CD14-positive monocyte (primary cell): ENCODE measurements at regions not wholly inside any gene's neighbourhood (a gene's known extent, or its start where the extent isn't known, plus 50 kb on each side); places are given as distances from the start of the nearest gene placed in this dataset.

ENCODE experiments used
- DNase-seq, 3 donors: peaks; one replicate each; pipeline ENCODE4 v3.0.0-alpha.2; 2011 to 2022
- H2AFZ ChIP-seq: 2 replicates; pipeline ENCODE4 v1.6.0; 2012; ENCODE audit warnings: mild to moderate bottlenecking, low read depth, low read length, inconsistent platforms; ENCODE audit not compliant: insufficient read depth, poor library complexity, severe bottlenecking
- H3K27ac ChIP-seq, 2 donors: 1 replicate in 1 of 2; 2 replicates in 1 of 2; pipeline ENCODE4 v1.5.1; 2012 to 2013; ENCODE audit warnings: low read length in 2 of 2, control low read depth in 1 of 2, inconsistent platforms in 1 of 2, low read depth in 1 of 2, mild to moderate bottlenecking in 1 of 2
- H3K27me3 ChIP-seq, 2 donors: one replicate each; pipeline versions ENCODE4 v1.6.0 to v1.6.1; 2011 to 2013; ENCODE audit warnings: low read length in 2 of 2; ENCODE audit not compliant: control insufficient read depth in 2 of 2, insufficient read depth in 2 of 2
- H3K36me3 ChIP-seq, 2 donors: replicated peaks in 1 of 2; 1 replicate in 1 of 2; 2 replicates in 1 of 2; pipeline versions ENCODE4 v1.5.1 to v1.6.1; 2012 to 2013; ENCODE audit warnings: low read length in 2 of 2, control low read depth in 1 of 2, inconsistent platforms in 1 of 2, mild to moderate bottlenecking in 1 of 2; ENCODE audit not compliant: insufficient read depth in 2 of 2, control insufficient read depth in 1 of 2
- H3K4me1 ChIP-seq, 2 donors: 1 replicate in 1 of 2; 2 replicates in 1 of 2; pipeline versions ENCODE4 v1.5.1 to v1.6.1; 2012 to 2013; ENCODE audit warnings: low read length in 2 of 2, control low read depth in 1 of 2, inconsistent platforms in 1 of 2, mild to moderate bottlenecking in 1 of 2, moderate library complexity in 1 of 2; ENCODE audit not compliant: insufficient read depth in 2 of 2, control insufficient read depth in 1 of 2
- H3K4me2 ChIP-seq: replicated peaks from 2 replicates; pipeline ENCODE3; 2012; ENCODE audit warnings: low read length, moderate library complexity, mild to moderate bottlenecking; ENCODE audit not compliant: poor library complexity, severe bottlenecking; ENCODE audit errors: extremely low read depth
- H3K4me3 ChIP-seq, 3 experiments: fragments of 200-600 bp in 1 of 3; sonication (generic) in 1 of 3; replicated peaks in 1 of 3; 1 replicate in 2 of 3; 2 replicates in 1 of 3; pipeline ENCODE4 v1.5.1; 2011 to 2013; ENCODE audit warnings: low read length in 3 of 3, mild to moderate bottlenecking in 3 of 3, control low read depth in 2 of 3, low read depth in 2 of 3, inconsistent platforms in 1 of 3, moderate library complexity in 1 of 3
- H3K79me2 ChIP-seq: 2 replicates; pipeline ENCODE4 v1.6.0; 2012; ENCODE audit warnings: mild to moderate bottlenecking, control low read depth, inconsistent platforms, low read length, moderate library complexity; ENCODE audit not compliant: insufficient read depth
- H3K9ac ChIP-seq: 2 replicates; pipeline ENCODE4 v1.6.0; 2017; ENCODE audit warnings: low read length, mild to moderate bottlenecking; ENCODE audit not compliant: insufficient read depth, poor library complexity, severe bottlenecking
- H3K9me3 ChIP-seq, 2 donors: replicated peaks in 1 of 2; 1 replicate in 1 of 2; 2 replicates in 1 of 2; pipeline versions ENCODE4 v1.5.1 to v1.6.1; 2012 to 2013; ENCODE audit warnings: low read length in 2 of 2, control low read depth in 1 of 2; ENCODE audit not compliant: control insufficient read depth in 1 of 2, insufficient read depth in 1 of 2
- H4K20me1 ChIP-seq: 2 replicates; pipeline ENCODE4 v1.6.0; 2012; ENCODE audit warnings: mild to moderate bottlenecking, low read length, control low read depth, moderate library complexity; ENCODE audit not compliant: insufficient read depth
- H3K27ac Mint-ChIP-seq, 7 donors: one replicate each; pipeline ENCODE4 v1.8.0; 2020; ENCODE audit warnings: mild to moderate bottlenecking in 7 of 7, mixed read lengths in 7 of 7, moderate library complexity in 6 of 7, inconsistent platforms in 2 of 7
- H3K27me3 Mint-ChIP-seq, 3 donors: one replicate each; pipeline ENCODE4 v1.8.0; 2021 to 2022; ENCODE audit warnings: low read depth in 3 of 3, mild to moderate bottlenecking in 3 of 3, mixed read lengths in 3 of 3, moderate library complexity in 3 of 3, inconsistent platforms in 1 of 3
- H3K36me3 Mint-ChIP-seq, 2 donors: one replicate each; pipeline ENCODE4 v1.8.0; 2020; ENCODE audit warnings: mixed read lengths in 2 of 2, inconsistent platforms in 1 of 2, mild to moderate bottlenecking in 1 of 2
- H3K4me1 Mint-ChIP-seq: one replicate; pipeline ENCODE4 v1.8.0; 2020; ENCODE audit warnings: mild to moderate bottlenecking, mixed read lengths
- H3K4me3 Mint-ChIP-seq, 2 donors: one replicate each; pipeline ENCODE4 v1.8.0; 2020; ENCODE audit warnings: mild to moderate bottlenecking in 2 of 2, mixed read lengths in 2 of 2, moderate library complexity in 1 of 2
- H3K9me3 Mint-ChIP-seq, 7 donors: one replicate each; pipeline ENCODE4 v1.8.0; 2020 to 2022; ENCODE audit warnings: mixed read lengths in 7 of 7, mild to moderate bottlenecking in 6 of 7, moderate library complexity in 6 of 7, inconsistent platforms in 2 of 7
- WGBS: methylation state at CpG from one replicate; pipeline ENCODE4 v1.1.5; 2013; ENCODE audit warnings: missing lambda C conversion rate; ENCODE audit not compliant: insufficient coverage; 5-methylcytosine and 5-hydroxymethylcytosine counted together
- intact Hi-C, 2 donors: fragments of 100-400 bp; cut with micrococcal nuclease; formaldehyde crosslinking; loops; one replicate each; pipeline versions ENCODE4 v1.15.0 to v1.15.1; 2023
- TF ChIP-seq, protein P1 (sequence below): fragments of 200-600 bp; IDR thresholded peaks from one replicate; pipeline ENCODE4 v1.8.0; 2022; ENCODE audit warnings: antibody characterized with exemption, mild to moderate bottlenecking

- Histone ChIP-seq H3K27me3 (no peaks in the 10 kb centered on the region), H3K4me3 (no peak overlapping the region), H3K36me3 (no peaks in the 10 kb centered on the region), H3K27ac (no peak overlapping the region), H3K9ac (no peak overlapping the region), H2AFZ (no peak overlapping the region), H3K9me3 (peaks cover 7% of the 10 kb centered on the region in 2 donors), H3K4me1 (no peaks in the 10 kb centered on the region), H3K79me2 (no peaks in the 10 kb centered on the region), H4K20me1 (no peaks in the 10 kb centered on the region), H3K4me2 (no peak overlapping the region)
- Mint-ChIP-seq H3K36me3 (no peaks in the 10 kb centered on the region), H3K27me3 (peaks cover 0 to 5% (median 0%) of the 10 kb centered on the region in 3 donors), H3K4me1 (no peaks in the 10 kb centered on the region), H3K4me3 (no peak overlapping the region), H3K9me3 (peaks cover 0 to 14% (median 4%) of the 10 kb centered on the region in 7 donors), H3K27ac (no peak overlapping the region)
- intact Hi-C loops, result no loop called here
- TF ChIP-seq, protein P1, sequence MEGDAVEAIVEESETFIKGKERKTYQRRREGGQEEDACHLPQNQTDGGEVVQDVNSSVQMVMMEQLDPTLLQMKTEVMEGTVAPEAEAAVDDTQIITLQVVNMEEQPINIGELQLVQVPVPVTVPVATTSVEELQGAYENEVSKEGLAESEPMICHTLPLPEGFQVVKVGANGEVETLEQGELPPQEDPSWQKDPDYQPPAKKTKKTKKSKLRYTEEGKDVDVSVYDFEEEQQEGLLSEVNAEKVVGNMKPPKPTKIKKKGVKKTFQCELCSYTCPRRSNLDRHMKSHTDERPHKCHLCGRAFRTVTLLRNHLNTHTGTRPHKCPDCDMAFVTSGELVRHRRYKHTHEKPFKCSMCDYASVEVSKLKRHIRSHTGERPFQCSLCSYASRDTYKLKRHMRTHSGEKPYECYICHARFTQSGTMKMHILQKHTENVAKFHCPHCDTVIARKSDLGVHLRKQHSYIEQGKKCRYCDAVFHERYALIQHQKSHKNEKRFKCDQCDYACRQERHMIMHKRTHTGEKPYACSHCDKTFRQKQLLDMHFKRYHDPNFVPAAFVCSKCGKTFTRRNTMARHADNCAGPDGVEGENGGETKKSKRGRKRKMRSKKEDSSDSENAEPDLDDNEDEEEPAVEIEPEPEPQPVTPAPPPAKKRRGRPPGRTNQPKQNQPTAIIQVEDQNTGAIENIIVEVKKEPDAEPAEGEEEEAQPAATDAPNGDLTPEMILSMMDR, result no peak
- 73% methylated on average over 3 of the region's 3 CpGs for WGBS
- DNase-seq, result no peak
Observed at GRCh38 chr16:48000622-48001021, 155.2 kb downstream of the ABCC12 start.

DNA sequence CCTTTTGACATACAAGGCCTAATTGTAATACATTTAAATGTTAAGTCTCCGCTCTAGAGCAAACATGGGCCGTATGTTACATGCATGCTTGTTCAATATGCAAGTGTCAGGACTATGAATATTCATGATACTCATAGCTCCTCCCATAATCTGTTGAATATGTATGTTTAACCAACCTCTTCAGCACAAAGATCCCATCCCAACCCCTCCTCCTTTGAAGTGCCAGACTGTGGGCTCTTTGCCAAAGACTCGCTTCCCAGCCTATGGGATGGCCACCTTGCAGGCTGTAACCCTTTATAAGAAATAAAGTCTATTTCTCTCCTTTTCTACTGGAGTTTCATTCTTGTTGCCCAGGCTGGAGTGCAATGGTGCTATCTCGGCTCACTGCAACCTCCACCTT, 156.2 kb downstream of the ABCC12 start:
- Histone ChIP-seq H3K27me3 (no peaks in the 10 kb centered on the region), H3K9ac (no peak overlapping the region), H3K4me1 (no peaks in the 10 kb centered on the region), H3K27ac (no peak overlapping the region), H4K20me1 (no peaks in the 10 kb centered on the region), H3K79me2 (no peaks in the 10 kb centered on the region), H3K4me3 (no peak overlapping the region), H2AFZ (no peak overlapping the region), H3K9me3 (peaks cover 7% of the 10 kb centered on the region in 2 donors), H3K36me3 (no peaks in the 10 kb centered on the region), H3K4me2 (no peak overlapping the region)
- Mint-ChIP-seq H3K9me3 (peaks cover 0 to 14% (median 3%) of the 10 kb centered on the region in 7 donors), H3K27ac (peak overlapping the region in 2 of 7 donors; percentile 12 to 38), H3K4me1 (no peaks in the 10 kb centered on the region), H3K4me3 (no peak overlapping the region), H3K36me3 (no peaks in the 10 kb centered on the region), H3K27me3 (peaks cover 0 to 5% (median 0%) of the 10 kb centered on the region in 3 donors)
- no peak for DNase-seq
- TF ChIP-seq, protein P1, result no peak
- no CpG with 5 or more reads among the region's 4 CpGs for WGBS
- intact Hi-C loops, result no loop called here
